Hematopoietic multipotent progenitor cell treated with erythropoietin and hydrocortisone succinate and interleukin-3 and kit ligand, for 17 days (in vitro differentiated cells): ENCODE measurements at regions not wholly inside any gene's neighbourhood (a gene's known extent, or its start where the extent isn't known, plus 50 kb on each side); places are given as distances from the start of the nearest gene placed in this dataset.
"Not testable (repeated sequence)": the region's sequence is repeated elsewhere in the genome, so short reads cannot be mapped to it uniquely, and the experiment has no call there.

ENCODE experiments used
- DNase-seq: peaks from one replicate; pipeline ENCODE4 v3.0.0-alpha.2; 2015; ENCODE audit warnings: low spot score

DNA sequence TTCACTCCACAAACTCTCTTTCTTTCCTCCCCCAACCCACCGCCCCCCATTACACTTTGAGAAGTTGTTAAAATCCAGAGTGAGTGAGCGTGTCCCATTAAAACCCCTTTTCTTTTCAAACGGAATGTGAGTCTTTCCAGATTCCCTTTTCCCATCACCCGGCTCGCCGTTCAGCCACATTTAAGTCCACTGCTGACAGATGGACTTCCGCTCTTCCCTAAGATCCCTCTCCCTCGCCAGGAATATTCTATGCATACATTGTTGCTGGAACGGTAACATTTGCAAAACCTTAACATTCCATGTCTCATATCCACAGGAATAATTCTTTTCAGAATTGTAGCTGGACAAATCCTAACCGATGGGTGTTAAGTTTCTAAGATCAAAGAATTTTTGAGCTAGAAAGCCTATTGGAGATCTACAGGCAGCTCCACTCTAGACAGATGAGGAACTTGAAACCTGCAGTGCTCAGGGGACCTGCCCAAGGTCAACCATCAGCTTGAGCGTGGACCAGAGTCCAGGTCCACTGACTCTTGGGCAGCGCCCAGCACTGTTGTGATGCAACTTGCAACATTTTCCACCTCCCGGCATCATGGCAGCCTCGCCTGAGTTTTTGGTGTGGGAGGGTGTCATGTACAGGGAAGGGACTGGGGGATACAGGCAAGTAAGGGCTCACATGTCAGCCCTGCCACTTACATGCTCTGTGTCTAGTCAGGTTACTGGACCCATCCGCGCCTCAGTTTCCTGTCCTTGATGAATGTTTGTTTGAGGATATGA is 500.1 kb downstream of the CCDC171 start:
- no peak for DNase-seq

DNA sequence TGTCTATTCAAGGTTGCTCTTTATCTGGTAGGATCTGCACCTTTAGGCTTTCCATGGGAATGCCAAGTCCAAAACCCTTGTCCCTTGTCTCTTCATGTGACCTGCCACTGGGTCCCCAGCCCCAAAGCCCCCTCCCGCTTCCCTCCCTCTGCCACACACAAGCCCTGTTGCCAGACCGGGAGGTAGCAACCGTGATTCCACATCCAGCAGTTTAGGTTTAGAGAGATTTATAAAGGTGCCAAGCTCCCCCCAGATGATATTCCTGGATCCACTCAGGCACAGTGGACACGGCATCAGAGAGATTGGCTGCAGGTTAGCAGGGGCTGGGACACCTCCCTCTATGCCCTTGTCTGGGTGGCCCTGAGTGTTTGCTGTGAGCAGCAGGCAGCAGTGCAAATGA is 504.7 kb downstream of the CCDC171 start:
- DNase-seq, result no peak

DNA sequence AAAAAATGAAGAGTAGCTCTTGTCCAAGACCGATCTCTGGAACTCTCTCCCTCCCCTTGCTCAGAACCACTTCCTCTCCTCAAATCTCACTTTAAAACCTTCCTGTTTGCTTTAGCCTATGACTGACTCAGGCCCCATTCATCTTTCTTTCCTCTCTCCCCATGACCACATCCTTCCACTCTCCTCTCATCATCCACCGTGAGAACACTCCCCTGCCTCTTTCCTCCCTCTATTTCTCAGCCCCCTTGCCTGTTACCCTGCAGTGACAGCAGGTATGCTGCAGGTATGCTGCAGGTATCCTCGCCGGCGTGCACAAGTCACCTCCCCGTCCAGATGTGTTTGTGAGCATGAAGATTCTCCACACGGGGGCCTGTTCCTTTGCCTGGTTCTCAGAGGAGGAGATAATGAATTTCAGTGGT is 505.3 kb downstream of the CCDC171 start:
- no peak for DNase-seq

GRCh38 chr9:16060436-16061129 is 507.7 kb downstream of the CCDC171 start:
- DNase-seq, result no peak

DNA sequence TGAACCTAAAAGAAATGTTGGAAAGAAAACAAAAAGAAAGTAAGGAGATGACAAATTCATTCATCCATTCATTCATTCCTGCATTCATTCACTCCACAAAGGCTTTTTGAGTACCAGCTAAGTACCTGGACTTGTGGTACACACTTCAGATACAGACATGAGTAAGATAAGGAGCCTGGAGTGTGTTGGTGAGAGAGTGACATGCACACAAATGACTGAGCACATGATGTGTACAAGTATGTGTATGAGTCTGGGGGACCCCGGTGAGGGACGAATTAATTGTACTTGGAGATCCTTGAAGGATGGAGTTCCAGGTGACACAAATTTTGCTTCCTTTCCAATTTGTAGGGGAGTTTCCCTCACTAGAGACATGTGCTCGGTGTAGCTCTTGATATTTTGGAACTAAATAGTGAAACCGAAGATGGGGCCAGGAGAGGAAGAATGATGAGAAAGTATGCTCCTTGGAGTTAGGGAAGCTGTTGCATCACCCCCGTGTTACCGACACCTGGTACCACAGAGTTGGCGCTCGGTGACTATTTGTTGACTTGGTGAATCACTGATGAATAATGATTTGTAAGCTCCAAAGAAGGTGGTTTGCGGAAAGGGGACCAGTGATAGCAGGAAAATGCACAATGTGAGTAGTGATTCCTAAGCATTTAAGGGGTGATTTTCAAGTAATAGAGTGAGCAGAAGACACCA is 509.8 kb downstream of the CCDC171 start:
- no peak for DNase-seq

- DNase-seq, result no peak
Observed at GRCh38 chr9:16063241-16063591, 510.4 kb downstream of the CCDC171 start.

GRCh38 chr9:16064771-16065170 is 511.9 kb downstream of the CCDC171 start:
- DNase-seq, result no peak

GRCh38 chr9:16066201-16066600 is 513.4 kb downstream of the CCDC171 start:
- not testable (repeated sequence) for DNase-seq

DNA sequence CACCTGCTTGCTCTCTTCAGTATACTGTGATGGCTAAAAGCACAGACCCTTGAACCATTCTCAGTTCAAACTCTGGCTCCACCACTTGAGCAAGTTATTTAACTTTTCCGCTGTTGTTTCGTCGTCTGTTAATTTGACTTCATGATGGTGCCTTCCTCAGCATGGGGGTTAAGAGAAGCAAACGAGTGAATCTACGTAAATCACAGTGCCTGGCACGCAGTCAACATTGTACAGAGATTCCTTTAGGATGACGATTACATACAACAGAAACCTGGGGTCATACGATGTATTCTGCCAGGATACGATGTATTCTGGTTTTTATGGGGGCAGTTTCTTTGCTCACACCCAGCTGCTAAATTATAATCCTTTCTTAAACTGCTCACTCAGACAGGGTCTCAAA is 515.6 kb downstream of the CCDC171 start:
- DNase-seq, result no peak

- DNase-seq, result no peak
Observed at GRCh38 chr9:16069249-16069648, 516.4 kb downstream of the CCDC171 start.

DNA sequence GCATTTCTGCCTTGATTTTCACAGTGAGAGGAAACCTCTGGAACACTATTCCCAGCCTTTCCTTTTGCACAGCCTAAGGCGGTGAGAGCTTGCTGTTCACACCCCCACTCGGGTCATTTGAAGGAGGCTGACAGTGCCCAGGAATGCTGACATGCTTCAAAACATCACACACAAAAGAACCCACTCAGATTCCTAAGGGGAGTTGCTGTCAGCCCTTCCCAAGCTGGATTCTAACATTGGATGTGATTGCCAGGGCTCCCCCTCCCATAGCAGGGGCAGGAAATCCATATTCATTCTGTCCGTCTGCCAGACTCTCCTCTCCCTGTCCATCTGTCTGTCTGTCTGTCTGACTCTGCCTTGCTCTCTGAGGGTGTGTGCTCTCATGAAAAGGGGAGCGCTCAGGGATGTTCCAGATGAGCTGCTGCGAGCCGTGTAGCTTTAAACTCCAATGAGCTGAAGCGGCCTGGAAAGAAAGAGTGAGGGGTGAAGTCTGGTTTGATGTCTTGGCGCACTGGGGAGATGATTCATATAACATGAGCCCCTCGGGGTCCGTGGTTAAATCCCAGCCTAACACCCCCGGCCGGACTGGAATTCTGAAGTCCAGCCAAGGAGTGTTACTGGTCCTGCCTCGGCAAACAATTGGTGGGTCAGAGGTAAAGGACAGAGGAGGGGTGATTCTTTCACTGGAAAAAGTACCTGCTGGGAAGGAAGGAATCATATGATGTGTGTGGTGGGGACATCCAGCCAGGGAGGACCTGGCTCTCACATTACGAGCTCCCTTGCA is 517.0 kb downstream of the CCDC171 start:
- no peak for DNase-seq

- DNase-seq, result no peak
Observed at GRCh38 chr9:16070455-16071145, 517.8 kb downstream of the CCDC171 start.

DNA sequence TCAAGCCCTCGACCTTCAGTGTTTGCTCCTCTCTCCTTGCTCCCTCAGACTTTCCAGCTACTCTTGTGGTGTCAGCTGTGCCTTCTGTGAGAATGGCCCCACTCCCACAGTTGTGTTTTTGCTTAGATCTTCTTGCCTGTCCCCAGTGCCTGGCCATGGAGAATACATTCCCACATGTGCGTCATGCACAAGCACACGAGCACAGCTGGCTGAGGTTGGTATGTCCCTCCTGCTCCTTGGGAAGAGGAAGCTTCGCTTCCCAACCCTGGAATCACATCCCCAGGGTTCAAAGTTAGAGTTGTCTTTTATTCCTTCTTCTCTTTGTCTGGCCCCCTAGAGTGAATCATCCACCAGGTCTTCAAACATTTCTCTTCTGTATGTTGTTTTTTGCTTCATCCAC is 518.6 kb downstream of the CCDC171 start:
- DNase-seq, result no peak

DNA sequence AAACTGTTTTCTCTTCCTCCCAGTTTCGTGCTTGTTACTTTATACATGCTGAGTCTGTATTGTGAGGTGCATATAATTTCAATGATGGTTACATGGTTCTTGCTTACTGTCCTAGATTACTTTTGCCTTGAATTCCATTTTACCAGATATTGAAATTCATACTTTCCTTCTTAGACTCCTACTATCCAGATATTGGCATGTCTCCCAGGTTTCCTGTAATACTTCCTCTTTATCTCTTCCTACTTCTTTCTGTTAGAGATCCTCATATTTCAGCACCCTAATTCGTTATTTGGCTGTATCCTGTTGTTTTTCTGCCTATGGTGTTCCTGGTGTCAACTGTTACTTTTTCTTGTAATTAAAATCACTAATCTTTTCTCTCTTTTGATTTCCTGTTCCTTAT is 522.1 kb downstream of the CCDC171 start:
- no peak for DNase-seq

DNA sequence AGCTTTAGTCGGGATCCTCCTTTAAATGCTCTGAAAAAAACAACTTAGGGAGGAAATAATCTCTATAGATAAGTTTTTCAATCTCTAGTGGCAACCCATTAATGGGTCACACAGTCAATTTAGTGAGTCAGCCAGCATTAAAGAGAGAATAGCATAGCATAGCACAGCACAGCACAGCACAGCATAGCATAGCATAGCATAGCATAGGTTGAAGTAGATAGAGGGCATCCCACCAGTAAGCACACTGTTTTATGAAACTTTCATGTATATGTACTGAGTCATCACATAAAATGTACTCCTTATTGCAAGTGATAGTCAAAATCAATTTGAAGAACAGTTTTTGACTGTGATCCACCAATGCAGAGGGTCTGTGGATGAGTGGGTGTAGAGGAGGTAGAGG is 522.9 kb downstream of the CCDC171 start:
- DNase-seq, result no peak

- DNase-seq, result no peak
Observed at GRCh38 chr9:16076511-16076910, 523.7 kb downstream of the CCDC171 start.

GRCh38 chr9:16082796-16083195 is 530.0 kb downstream of the CCDC171 start:
- DNase-seq, result no peak

DNA sequence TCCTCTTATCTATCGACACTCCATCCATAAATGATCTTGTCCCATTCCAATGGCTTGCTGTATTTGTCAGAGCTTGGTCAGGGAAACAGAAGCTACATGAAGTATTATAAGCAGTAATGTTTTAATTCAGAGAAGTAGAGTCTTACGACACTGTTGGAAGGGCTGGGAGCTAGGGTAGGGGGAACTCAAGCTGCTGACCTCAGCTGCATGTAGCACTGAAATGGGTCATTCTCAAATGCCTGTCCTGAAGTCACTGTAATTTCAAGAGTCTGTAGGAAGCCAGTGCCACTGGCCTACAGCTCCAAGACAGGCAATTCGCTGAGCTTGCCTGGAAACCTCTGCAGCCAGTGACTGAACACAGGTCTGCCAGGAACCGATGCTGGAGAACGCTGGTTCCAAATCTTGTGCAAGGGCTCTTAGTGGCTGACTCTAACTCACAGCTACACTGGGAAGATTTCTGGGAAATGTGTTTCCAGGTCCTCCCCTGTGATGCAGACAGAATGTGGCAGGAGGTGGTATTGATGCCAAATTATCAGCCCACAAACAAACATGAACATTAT is 532.4 kb downstream of the CCDC171 start:
- DNase-seq, result no peak

DNA sequence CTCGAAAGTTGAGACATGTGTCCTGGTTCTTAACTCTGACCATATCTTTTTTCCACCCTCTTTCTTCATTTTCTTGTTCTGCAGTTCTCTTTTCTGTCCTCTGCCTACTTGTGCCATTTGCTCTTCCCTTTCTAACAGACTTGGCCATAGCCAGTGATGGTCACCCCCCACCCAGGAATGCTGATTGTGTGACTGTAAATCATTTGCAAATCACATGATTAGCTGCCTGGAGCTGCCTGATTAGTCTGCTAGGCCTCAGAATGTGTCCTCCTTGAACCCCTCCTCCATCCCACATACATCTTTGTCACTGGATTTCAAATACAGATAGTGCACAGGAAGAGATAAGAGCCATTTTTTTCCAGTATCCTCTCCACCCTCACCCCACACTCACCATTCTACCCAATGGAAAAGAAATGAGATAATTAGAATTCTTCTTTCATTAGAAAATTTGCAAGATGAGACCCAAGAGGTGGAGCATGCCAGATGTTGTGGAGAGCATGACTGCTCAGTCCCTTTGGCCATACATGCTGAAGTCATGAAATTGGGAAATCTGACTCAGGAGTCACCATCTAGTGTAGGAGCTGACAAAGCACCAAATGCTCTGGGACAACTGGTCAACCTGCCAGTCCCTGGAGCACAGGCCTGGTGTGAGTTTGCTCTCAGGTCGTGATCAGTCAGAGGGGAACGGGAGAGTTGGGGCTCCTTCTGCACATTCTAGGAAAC is 538.2 kb downstream of the CCDC171 start:
- DNase-seq, result no peak

GRCh38 chr9:16092142-16093091 is 539.6 kb downstream of the CCDC171 start:
- DNase-seq, result no peak
